GM12878 (cell line): ENCODE measurements at regions not wholly inside any gene's neighbourhood (a gene's known extent, or its start where the extent isn't known, plus 50 kb on each side); places are given as distances from the start of the nearest gene placed in this dataset.

Experiments used
- ATAC-seq: fragments of 200-7000 bp; cut with Tn5 transposase; 3 replicates; pipeline ENCODE4 v1.9.1; 2020; ENCODE audit warnings: mild to moderate bottlenecking, moderate library complexity
- BruUV-seq: library from RNA; stranded (reverse); fragments of 400-500 nt; replicated peaks from 2 replicates; lab custom pipeline; 2021; lab: Mats Ljungman, UMichigan
- CTCF ChIA-PET: fragments of 300-600 bp; sonication (Branson Sonifier 250); formaldehyde crosslinking; extraction: SDS; loops from one replicate; lab custom pipeline; 2021; ENCODE audit warnings: inconsistent platforms; lab: Yijun Ruan, JAX
- POLR2A ChIA-PET: fragments of 350-600 bp; formaldehyde crosslinking; extraction: SDS; loops from one replicate; lab custom pipeline; 2021; ENCODE audit warnings: inconsistent platforms; lab: Charles Lee
- RAD21 ChIA-PET: fragments of 300-600 bp; sonication (Branson Sonifier 250); formaldehyde crosslinking; loops from one replicate; lab custom pipeline; 2023; ENCODE audit warnings: antibody characterized with exemption; ENCODE audit not compliant: unreplicated experiment; lab: Charles Lee
- SMC1A ChIA-PET: fragments of 300-600 bp; sonication (Branson Sonifier 250); formaldehyde crosslinking; loops from one replicate; lab custom pipeline; 2023; ENCODE audit not compliant: unreplicated experiment, uncharacterized antibody; lab: Charles Lee
- DNase-seq: peaks from one replicate; pipeline ENCODE4 v3.0.0-alpha.2; 2011; ENCODE audit warnings: low read depth, low spot score
- FAIRE-seq: peaks from 3 replicates; lab custom pipeline; 2011; peaks lifted over from hg19 to GRCh38; lab: Jason Lieb, UNC
- H2AFZ ChIP-seq: 2 replicates; pipeline ENCODE4 v1.6.0; 2011; ENCODE audit warnings: low read depth, low read length, control low read depth; ENCODE audit not compliant: control insufficient read depth
- H3K27ac ChIP-seq: 2 replicates; pipeline ENCODE4 v1.5.1; 2011; ENCODE audit warnings: control low read depth; ENCODE audit not compliant: control insufficient read depth, insufficient read depth
- H3K27me3 ChIP-seq, 2 experiments: replicated peaks in 1 of 2; 2 replicates each; pipeline versions ENCODE4 v1.6.0 to v1.6.1; 2011; ENCODE audit warnings: low read length in 1 of 2; ENCODE audit not compliant: control insufficient read depth in 2 of 2, insufficient read depth in 2 of 2
- H3K36me3 ChIP-seq, 2 experiments: 2 replicates each; pipeline ENCODE4 v1.5.1; 2011; ENCODE audit warnings: low read length in 1 of 2; ENCODE audit not compliant: control insufficient read depth in 2 of 2, insufficient read depth in 2 of 2
- H3K4me1 ChIP-seq: 2 replicates; pipeline ENCODE4 v1.6.1; 2011; ENCODE audit warnings: mild to moderate bottlenecking, low read length, moderate library complexity, mixed read lengths; ENCODE audit not compliant: control insufficient read depth, insufficient read depth
- H3K4me2 ChIP-seq: 2 replicates; pipeline ENCODE4 v1.6.0; 2011; ENCODE audit warnings: control low read depth; ENCODE audit not compliant: control insufficient read depth, insufficient read depth
- H3K4me3 ChIP-seq: fragments of 200-600 bp; sonication (generic); 2 replicates; pipeline ENCODE4 v1.5.1; 2016
- H3K79me2 ChIP-seq: 2 replicates; pipeline ENCODE4 v1.6.0; 2011; ENCODE audit warnings: low read length; ENCODE audit not compliant: control insufficient read depth, insufficient read depth
- H3K9ac ChIP-seq: 2 replicates; pipeline ENCODE4 v1.8.0; 2011; ENCODE audit warnings: low read length, control low read depth, mixed read lengths; ENCODE audit not compliant: control insufficient read depth, insufficient read depth
- H3K9me3 ChIP-seq: replicated peaks from 3 replicates; pipeline ENCODE4 v1.5.1; 2011; ENCODE audit warnings: mild to moderate bottlenecking, low read length; ENCODE audit not compliant: control insufficient read depth, insufficient read depth
- H4K20me1 ChIP-seq: 2 replicates; pipeline ENCODE4 v1.6.0; 2011; ENCODE audit not compliant: control insufficient read depth, insufficient read depth
- HDGF ChIP-seq: fragments of 450-650 bp; IDR thresholded peaks from 2 replicates; pipeline ENCODE4 v1.6.1; 2016; ENCODE audit warnings: antibody characterized with exemption
- MEF2A ChIP-seq: IDR thresholded peaks from 2 replicates; pipeline ENCODE4 v1.6.1; 2011; ENCODE audit warnings: low read depth, mild to moderate bottlenecking, low read length, moderate library complexity; ENCODE audit not compliant: insufficient read depth
- NFYA ChIP-seq: IDR thresholded peaks from 2 replicates; pipeline ENCODE4 v1.6.1; 2011; ENCODE audit warnings: low read depth, mild to moderate bottlenecking, low read length, improper control_type of control experiment, borderline replicate concordance
- NR2F1 ChIP-seq: fragments of 450-650 bp; conservative IDR thresholded peaks from 2 replicates; pipeline ENCODE4 v1.6.1; 2017; ENCODE audit warnings: mild to moderate bottlenecking
- RAD51 ChIP-seq: fragments of 450-650 bp; IDR thresholded peaks from 2 replicates; pipeline ENCODE4 v1.6.1; 2016; ENCODE audit warnings: moderate library complexity, mild to moderate bottlenecking, inconsistent platforms
- SIX5 ChIP-seq: IDR thresholded peaks from 2 replicates; pipeline ENCODE4 v1.6.1; 2011; ENCODE audit warnings: mild to moderate bottlenecking, low read depth, low read length, moderate library complexity; ENCODE audit not compliant: severe bottlenecking
- SUZ12 ChIP-seq: fragments of 200-600 bp; sonication (generic); IDR thresholded peaks from one replicate; pipeline ENCODE4 v1.6.1; 2018; ENCODE audit warnings: antibody characterized with exemption, mild to moderate bottlenecking; ENCODE audit not compliant: unreplicated experiment
- ZNF24 ChIP-seq: fragments of 450-650 bp; IDR thresholded peaks from 2 replicates; pipeline ENCODE4 v1.6.1; 2017; ENCODE audit warnings: antibody characterized with exemption, mild to moderate bottlenecking
- WGBS: methylation state at CpG from one replicate; pipeline ENCODE4 v1.1.6; 2016; ENCODE audit warnings: low lambda C conversion rate; ENCODE audit not compliant: insufficient replicate concordance, insufficient coverage; ENCODE audit errors: missing lambda C conversion rate; 5-methylcytosine and 5-hydroxymethylcytosine counted together
- in situ Hi-C: fragments of 300-500 bp; cut with MboI; formaldehyde crosslinking; loops from 9 replicates; pipeline ENCODE4 v1.14.3; 2018; ENCODE audit warnings: mixed read lengths
- intact Hi-C: fragments of 100-400 bp; cut with micrococcal nuclease; formaldehyde crosslinking; loops from one replicate; pipeline ENCODE4 v1.14.2; 2022; ENCODE audit not compliant: unreplicated experiment

DNA sequence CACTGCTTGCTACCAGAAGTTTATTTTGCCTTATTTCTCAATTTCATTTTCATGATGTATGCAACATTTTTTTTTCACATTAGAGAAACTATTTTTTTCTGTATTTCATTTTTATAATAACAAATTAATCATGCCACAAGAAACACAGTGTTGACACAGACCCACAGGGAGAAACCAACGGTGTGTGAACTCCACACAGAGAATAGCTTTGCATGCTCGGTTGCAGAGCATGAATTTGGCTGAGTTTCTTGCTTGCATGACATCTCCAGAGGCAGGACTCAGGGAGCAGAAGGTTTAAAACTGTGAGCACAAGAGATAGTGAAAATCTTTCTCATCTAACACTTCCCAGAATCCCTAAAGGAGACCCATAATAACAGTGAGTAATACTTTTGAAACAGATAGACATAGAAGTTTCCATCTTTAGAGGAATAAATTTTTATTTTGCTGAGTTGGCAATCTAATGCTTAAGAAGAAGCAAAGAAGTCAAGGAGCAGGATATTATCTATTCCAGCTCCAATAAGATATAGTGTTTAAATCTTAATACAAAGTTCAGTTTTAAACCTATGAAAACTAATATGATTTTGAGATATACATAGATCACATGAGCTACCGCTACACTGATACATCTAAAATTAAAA is 890.9 kb downstream of the MRPL39 start (continued):
- no peak for TF ChIP-seq HDGF
- no peak for TF ChIP-seq NR2F1
- TF ChIP-seq SIX5: no peak
- TF ChIP-seq MEF2A: no peak
- no peak for TF ChIP-seq SUZ12

DNA sequence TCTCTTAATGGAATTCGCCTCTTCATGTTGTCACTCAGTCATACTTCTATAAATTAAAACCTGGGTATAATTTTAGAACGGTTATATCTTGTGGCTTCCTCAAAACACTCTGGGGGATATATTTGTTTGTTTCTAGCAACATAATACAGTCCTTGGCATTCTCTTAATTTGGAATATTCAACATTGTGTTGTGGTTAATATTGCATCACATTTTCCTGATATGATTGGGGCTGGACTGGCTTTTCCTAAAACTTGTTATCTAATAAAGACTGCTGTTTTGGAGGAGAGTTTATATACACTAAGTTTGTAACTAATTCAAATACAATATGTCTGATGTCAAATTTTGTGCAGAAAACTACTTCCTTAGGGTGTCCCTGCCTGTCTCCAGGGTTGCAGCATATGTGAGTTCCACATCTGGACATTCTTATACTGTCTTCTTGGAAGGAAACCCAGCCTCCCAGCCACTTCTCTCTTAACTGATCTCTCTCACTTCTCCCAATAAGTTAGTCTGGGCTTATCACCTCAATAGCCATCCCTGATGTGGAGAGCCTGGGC is 892.6 kb downstream of the MRPL39 start:
- Histone ChIP-seq H3K27ac (no peak overlapping the region), H3K79me2 (no peaks in the 10 kb centered on the region), H3K4me1 (no peaks in the 10 kb centered on the region), H3K9me3 (no peaks in the 10 kb centered on the region), H4K20me1 (no peaks in the 10 kb centered on the region), H3K27me3 (no peaks in the 10 kb centered on the region), H2AFZ (no peak overlapping the region), H3K4me2 (no peak overlapping the region), H3K4me3 (no peak overlapping the region), H3K9ac (no peak overlapping the region), H3K36me3 (no peaks in the 10 kb centered on the region)
- FAIRE-seq (no peak), DNase-seq (no peak), ATAC-seq (no peak)
- in situ Hi-C loops (no loop called here), intact Hi-C loops (no loop called here)
- ChIA-PET POLR2A (no interaction called here), RAD21 (no interaction called here), SMC1A (interaction anchor here (0.9 kb wide), 1 partner anchor 22 kb away, joined by 3 read pairs; no protein-coding TSS in a partner anchor), CTCF (no interaction called here)
- no TSS peak for BruUV-seq
- TF ChIP-seq NFYA (no peak), RAD51 (no peak), ZNF24 (no peak)
- 0% methylated on average over 2 of the region's 2 CpGs for WGBS
